Omental fat pad (tissue), 3 donors: ENCODE measurements at regions not wholly inside any gene's neighbourhood (a gene's known extent, or its start where the extent isn't known, plus 50 kb on each side); places are given as distances from the start of the nearest gene placed in this dataset.
A peak's percentile ranks its signal among the peaks of the same experiment; 100 is the strongest.

ENCODE experiments used
- ATAC-seq: fragments of 150-250 bp; one replicate; pipeline ENCODE4 v1.9.1; 2016; ENCODE audit warnings: mild to moderate bottlenecking, moderate library complexity; ENCODE audit not compliant: low FRiP score
- DNase-seq: peaks from one replicate; pipeline ENCODE4 v3.0.0-alpha.2; 2019; ENCODE audit warnings: low spot score
- CTCF ChIP-seq, 3 donors: fragments of 450-650 bp; IDR thresholded peaks; one replicate each; pipeline ENCODE4 v1.5.1; 2016 to 2017; ENCODE audit warnings: antibody characterized with exemption in 3 of 3, mild to moderate bottlenecking in 3 of 3, moderate library complexity in 2 of 3

- TF ChIP-seq CTCF (IDR thresholded peaks at IDR 0.05) = no peak
- no peak for ATAC-seq
- no peak for DNase-seq
Measured at GRCh38 chr10:21279217-21279575, 246.3 kb downstream of the SKIDA1 start.

- peak; percentile 100 for DNase-seq
- peak; percentile 94 for ATAC-seq
- peak in 2 of 3 donors; percentile 42 to 63 for TF ChIP-seq CTCF (IDR thresholded peaks at IDR 0.05)
Measured at GRCh38 chr10:21278491-21279216, 246.8 kb downstream of the SKIDA1 start.

- no peak for ATAC-seq
Measured at GRCh38 chr10:21273400-21273968, 252.0 kb downstream of the SKIDA1 start.

GRCh38 chr10:21272643-21273399, 252.7 kb downstream of the SKIDA1 start:
- no peak for TF ChIP-seq CTCF (IDR thresholded peaks at IDR 0.05)
- no peak for ATAC-seq
- no peak for DNase-seq

More at GRCh38 chr10:21273400-21273968, 252.0 kb downstream of the SKIDA1 start:
- DNase-seq = no peak
- no peak for TF ChIP-seq CTCF (IDR thresholded peaks at IDR 0.05)

- DNase-seq (no peak), ATAC-seq (no peak)
- no peak for TF ChIP-seq CTCF (IDR thresholded peaks at IDR 0.05)
Measured at GRCh38 chr10:21270976-21271375, 254.5 kb downstream of the SKIDA1 start.

GRCh38 chr10:21269289-21269688, 256.2 kb downstream of the SKIDA1 start:
- DNase-seq (no peak), ATAC-seq (no peak)
- no peak for TF ChIP-seq CTCF (IDR thresholded peaks at IDR 0.05)
